GM19372 (cell line): ENCODE measurements at regions not wholly inside any gene's neighbourhood (a gene's known extent, or its start where the extent isn't known, plus 50 kb on each side); places are given as distances from the start of the nearest gene placed in this dataset.
"Not testable (repeated sequence)": the region's sequence is repeated elsewhere in the genome, so short reads cannot be mapped to it uniquely, and the experiment has no call there.

Source experiments
- ATAC-seq: cut with Tn5 transposase; IDR thresholded peaks from one replicate; pipeline ENCODE4 v1.9.1; 2021; ENCODE audit warnings: mild to moderate bottlenecking, low read depth, moderate library complexity; ENCODE audit not compliant: unreplicated experiment

- ATAC-seq, result no peak
These were observed 475.2 kb upstream of the EPHA7 start for GRCh38 chr6:93894521-93894920.

GRCh38 chr6:93889713-93890112, 470.4 kb upstream of the EPHA7 start:
- ATAC-seq, result no peak

GRCh38 chr6:93886416-93886815, 467.1 kb upstream of the EPHA7 start:
- ATAC-seq, result no peak

GRCh38 chr6:93859971-93860370, 440.6 kb upstream of the EPHA7 start:
- no peak for ATAC-seq

- ATAC-seq, result no peak
These were observed 438.9 kb upstream of the EPHA7 start for GRCh38 chr6:93858213-93858612.

GRCh38 chr6:93849857-93850256, 430.5 kb upstream of the EPHA7 start:
- ATAC-seq, result no peak

- ATAC-seq, result no peak
These were observed 428.8 kb upstream of the EPHA7 start for GRCh38 chr6:93848031-93848742.

GRCh38 chr6:93842178-93842577, 422.8 kb upstream of the EPHA7 start:
- no peak for ATAC-seq

- not testable (repeated sequence) for ATAC-seq
These were observed 416.2 kb upstream of the EPHA7 start for GRCh38 chr6:93835451-93836145.

GRCh38 chr6:93835026-93835425, 415.7 kb upstream of the EPHA7 start:
- not testable (repeated sequence) for ATAC-seq

- ATAC-seq, result not testable (repeated sequence)
These were observed 414.0 kb upstream of the EPHA7 start for GRCh38 chr6:93833326-93833725.

- ATAC-seq, result not testable (repeated sequence)
These were observed 410.4 kb upstream of the EPHA7 start for GRCh38 chr6:93829757-93830156.

- no peak for ATAC-seq
These were observed 409.6 kb upstream of the EPHA7 start for GRCh38 chr6:93829009-93829408.

GRCh38 chr6:93828553-93828952, 409.2 kb upstream of the EPHA7 start:
- ATAC-seq, result no peak

- ATAC-seq, result no peak
These were observed 408.4 kb upstream of the EPHA7 start for GRCh38 chr6:93827728-93828127.

GRCh38 chr6:93825950-93826349, 406.6 kb upstream of the EPHA7 start:
- no peak for ATAC-seq

GRCh38 chr6:93823489-93823888, 404.1 kb upstream of the EPHA7 start:
- ATAC-seq, result no peak

- ATAC-seq, result no peak
These were observed 403.3 kb upstream of the EPHA7 start for GRCh38 chr6:93822434-93823265.

GRCh38 chr6:93821953-93822352, 402.6 kb upstream of the EPHA7 start:
- no peak for ATAC-seq

GRCh38 chr6:93820465-93821082, 401.2 kb upstream of the EPHA7 start:
- no peak for ATAC-seq

- no peak for ATAC-seq
These were observed 399.8 kb upstream of the EPHA7 start for GRCh38 chr6:93819189-93819588.
